ENCODE measurements at regions not wholly inside any gene's neighbourhood (a gene's known extent, or its start where the extent isn't known, plus 50 kb on each side); places are given as distances from the start of the nearest gene placed in this dataset.

GRCh38 chr4:180794333-180794732, 1448.9 kb upstream of the TENM3 start:
- no peaks in the 10 kb centered on the region for H3K79me2 ChIP-seq (ENCODE audit: insufficient read depth, low read length)
- no peak overlapping the region for H3K4me3 ChIP-seq (replicated peaks in 1 of 3; ENCODE audit: low read depth in 2 of 3, low read length in 3 of 3)
- no CpG with 5 or more reads among the region's 2 CpGs for WGBS (ENCODE audit: insufficient coverage)
- H4K20me1 ChIP-seq (ENCODE audit: insufficient read depth, low read length) = no peaks in the 10 kb centered on the region
- peak overlapping the region in 1 of 2 donors; percentile 35 for H3K27ac ChIP-seq (ENCODE audit: low read depth in 1 of 2, low read length in 2 of 2)
- peaks cover 30 to 46% of the 10 kb centered on the region in 2 donors for H3K4me1 ChIP-seq (ENCODE audit: control insufficient read depth in 1 of 2, insufficient read depth in 2 of 2, low read length in 2 of 2)
- Mint-ChIP-seq H3K36me3 (no peaks in the 10 kb centered on the region), H3K9me3 (peaks cover 0 to 6% (median 3%) of the 10 kb centered on the region in 7 donors), H3K4me1 (peaks cover 34% of the 10 kb centered on the region), H3K4me3 (no peak overlapping the region), H3K27me3 (ENCODE audit: low read depth in 3 of 3) (peaks cover 0 to 4% (median 2%) of the 10 kb centered on the region in 3 donors), H3K27ac (peak overlapping the region; percentile 8 to 85 (median 52))
- H3K4me2 ChIP-seq (replicated peaks; ENCODE audit: extremely low read depth, low read length, poor library complexity, severe bottlenecking) = no peak overlapping the region
- intact Hi-C loops (cut with micrococcal nuclease) = no loop called here
- no peaks in the 10 kb centered on the region for H3K9me3 ChIP-seq (replicated peaks in 1 of 2; ENCODE audit: control insufficient read depth in 1 of 2, insufficient read depth in 1 of 2, low read length in 2 of 2)
- H2AFZ ChIP-seq (ENCODE audit: insufficient read depth, low read depth, low read length, poor library complexity, severe bottlenecking) = no peak overlapping the region
- no peaks in the 10 kb centered on the region for H3K36me3 ChIP-seq (replicated peaks in 1 of 2; ENCODE audit: control insufficient read depth in 1 of 2, insufficient read depth in 2 of 2, low read length in 2 of 2)
- TF ChIP-seq, protein P1, sequence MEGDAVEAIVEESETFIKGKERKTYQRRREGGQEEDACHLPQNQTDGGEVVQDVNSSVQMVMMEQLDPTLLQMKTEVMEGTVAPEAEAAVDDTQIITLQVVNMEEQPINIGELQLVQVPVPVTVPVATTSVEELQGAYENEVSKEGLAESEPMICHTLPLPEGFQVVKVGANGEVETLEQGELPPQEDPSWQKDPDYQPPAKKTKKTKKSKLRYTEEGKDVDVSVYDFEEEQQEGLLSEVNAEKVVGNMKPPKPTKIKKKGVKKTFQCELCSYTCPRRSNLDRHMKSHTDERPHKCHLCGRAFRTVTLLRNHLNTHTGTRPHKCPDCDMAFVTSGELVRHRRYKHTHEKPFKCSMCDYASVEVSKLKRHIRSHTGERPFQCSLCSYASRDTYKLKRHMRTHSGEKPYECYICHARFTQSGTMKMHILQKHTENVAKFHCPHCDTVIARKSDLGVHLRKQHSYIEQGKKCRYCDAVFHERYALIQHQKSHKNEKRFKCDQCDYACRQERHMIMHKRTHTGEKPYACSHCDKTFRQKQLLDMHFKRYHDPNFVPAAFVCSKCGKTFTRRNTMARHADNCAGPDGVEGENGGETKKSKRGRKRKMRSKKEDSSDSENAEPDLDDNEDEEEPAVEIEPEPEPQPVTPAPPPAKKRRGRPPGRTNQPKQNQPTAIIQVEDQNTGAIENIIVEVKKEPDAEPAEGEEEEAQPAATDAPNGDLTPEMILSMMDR (IDR thresholded peaks at IDR 0.05) = no peak
- no peak overlapping the region for H3K9ac ChIP-seq (ENCODE audit: insufficient read depth, low read length, poor library complexity, severe bottlenecking)
- DNase-seq = peak; percentile 33 to 79 (median 76)
- no peaks in the 10 kb centered on the region for H3K27me3 ChIP-seq (ENCODE audit: control insufficient read depth in 2 of 2, insufficient read depth in 2 of 2, low read length in 2 of 2)

DNA sequence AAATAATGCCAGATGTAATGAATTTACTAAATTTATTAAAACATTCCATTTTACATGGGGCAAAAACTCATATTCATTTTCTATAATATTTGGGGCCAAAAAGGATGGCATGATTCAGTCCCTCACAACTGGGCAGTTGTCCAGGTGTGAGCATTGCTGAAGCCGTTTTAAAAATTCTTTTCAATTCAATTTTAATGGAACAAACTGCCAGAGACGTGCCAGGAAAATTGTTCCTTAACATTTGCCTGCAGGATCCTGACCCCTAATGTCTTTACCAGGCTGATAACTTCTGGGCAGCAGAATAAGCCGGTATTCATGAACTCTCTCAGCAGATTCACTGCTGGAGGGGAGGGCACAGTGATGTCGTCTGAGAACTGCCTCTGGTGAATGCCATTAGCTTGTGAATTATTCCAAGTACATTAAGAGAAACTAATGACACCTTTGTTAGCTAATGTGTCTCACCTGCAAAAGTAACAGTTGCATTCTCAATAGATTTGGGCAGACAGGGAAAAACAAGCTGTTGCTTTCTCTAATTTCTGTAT, 1445.1 kb upstream of the TENM3 start:
- no peaks in the 10 kb centered on the region for H3K36me3 Mint-ChIP-seq
- peaks cover 0 to 8% (median 5%) of the 10 kb centered on the region in 7 donors for H3K9me3 Mint-ChIP-seq
- Histone ChIP-seq H3K36me3 (replicated peaks in 1 of 2; ENCODE audit: control insufficient read depth in 1 of 2, insufficient read depth in 2 of 2, low read length in 2 of 2) (no peaks in the 10 kb centered on the region), H3K27me3 (ENCODE audit: control insufficient read depth in 2 of 2, insufficient read depth in 2 of 2, low read length in 2 of 2) (no peaks in the 10 kb centered on the region), H3K79me2 (ENCODE audit: insufficient read depth, low read length) (no peaks in the 10 kb centered on the region), H3K4me3 (replicated peaks in 1 of 3; ENCODE audit: low read depth in 2 of 3, low read length in 3 of 3) (no peak overlapping the region), H2AFZ (ENCODE audit: insufficient read depth, low read depth, low read length, poor library complexity, severe bottlenecking) (no peak overlapping the region), H3K9ac (ENCODE audit: insufficient read depth, low read length, poor library complexity, severe bottlenecking) (no peak overlapping the region), H4K20me1 (ENCODE audit: insufficient read depth, low read length) (no peaks in the 10 kb centered on the region), H3K4me1 (ENCODE audit: control insufficient read depth in 1 of 2, insufficient read depth in 2 of 2, low read length in 2 of 2) (peaks cover 17 to 20% of the 10 kb centered on the region in 2 donors), H3K27ac (ENCODE audit: low read depth in 1 of 2, low read length in 2 of 2) (no peak overlapping the region), H3K4me2 (replicated peaks; ENCODE audit: extremely low read depth, low read length, poor library complexity, severe bottlenecking) (no peak overlapping the region), H3K9me3 (replicated peaks in 1 of 2; ENCODE audit: control insufficient read depth in 1 of 2, insufficient read depth in 1 of 2, low read length in 2 of 2) (no peaks in the 10 kb centered on the region)
- intact Hi-C loops (cut with micrococcal nuclease) = no loop called here
- H3K4me1 Mint-ChIP-seq = peaks cover 19% of the 10 kb centered on the region
- WGBS (ENCODE audit: insufficient coverage) = 100% methylated on average over 2 of the region's 4 CpGs
- no peak for DNase-seq
- no peak overlapping the region for H3K27ac Mint-ChIP-seq
- no peak overlapping the region for H3K4me3 Mint-ChIP-seq
- H3K27me3 Mint-ChIP-seq (ENCODE audit: low read depth in 3 of 3) = peaks cover 0 to 6% (median 0%) of the 10 kb centered on the region in 3 donors
- TF ChIP-seq, protein P1 (IDR thresholded peaks at IDR 0.05) = no peak

Data from CD14-positive monocyte (primary cell).